ENCODE measurements at regions not wholly inside any gene's neighbourhood (a gene's known extent, or its start where the extent isn't known, plus 50 kb on each side); places are given as distances from the start of the nearest gene placed in this dataset.

GRCh38 chr6:163831736-163832135 lies 417.2 kb downstream of the QKI start:
- Histone ChIP-seq H4K20me1 (ENCODE audit: insufficient read depth, poor library complexity, severe bottlenecking) (no peaks in the 10 kb centered on the region), H3K4me1 (ENCODE audit: insufficient read depth) (no peaks in the 10 kb centered on the region), H3K9me2 (replicated peaks; ENCODE audit: insufficient read depth) (no peaks in the 10 kb centered on the region), H3K9me3 (ENCODE audit: low read depth) (no peaks in the 10 kb centered on the region), H3K27ac (no peak overlapping the region), H3K27me3 (no peaks in the 10 kb centered on the region), H3K4me2 (no peak overlapping the region), H3K79me2 (no peaks in the 10 kb centered on the region), H3K36me3 (replicated peaks; ENCODE audit: insufficient read depth, low read depth) (no peaks in the 10 kb centered on the region), H2AFZ (no peak overlapping the region), H3K4me3 (no peak overlapping the region)
- WGBS (ENCODE audit: low lambda C conversion rate, missing lambda C conversion rate): 98% methylated on average over 2 of the region's 2 CpGs
- no peak for TF ChIP-seq EZH2phosphoT487 (IDR thresholded peaks at IDR 0.05; ENCODE audit: low read depth, severe bottlenecking, unreplicated experiment)
- TF ChIP-seq CTCF (IDR thresholded peaks at IDR 0.05; ENCODE audit: poor library complexity): no peak
- no peak for TF ChIP-seq EZH2 (IDR thresholded peaks at IDR 0.05; ENCODE audit: borderline replicate concordance)
- DNase-seq (ENCODE audit: low spot score): no peak

- Histone ChIP-seq H3K4me2 (no peak overlapping the region), H3K36me3 (replicated peaks; ENCODE audit: insufficient read depth, low read depth) (no peaks in the 10 kb centered on the region), H3K9me2 (replicated peaks; ENCODE audit: insufficient read depth) (no peaks in the 10 kb centered on the region), H4K20me1 (ENCODE audit: insufficient read depth, poor library complexity, severe bottlenecking) (no peaks in the 10 kb centered on the region), H3K27ac (no peak overlapping the region), H2AFZ (no peak overlapping the region), H3K79me2 (no peaks in the 10 kb centered on the region), H3K4me3 (no peak overlapping the region), H3K27me3 (no peaks in the 10 kb centered on the region), H3K9me3 (ENCODE audit: low read depth) (no peaks in the 10 kb centered on the region), H3K4me1 (ENCODE audit: insufficient read depth) (no peaks in the 10 kb centered on the region)
- TF ChIP-seq CTCF (IDR thresholded peaks at IDR 0.05; ENCODE audit: poor library complexity) (no peak), EZH2phosphoT487 (IDR thresholded peaks at IDR 0.05; ENCODE audit: low read depth, severe bottlenecking, unreplicated experiment) (no peak), EZH2 (IDR thresholded peaks at IDR 0.05; ENCODE audit: borderline replicate concordance) (no peak)
- DNase-seq (ENCODE audit: low spot score): no peak
- WGBS (ENCODE audit: low lambda C conversion rate, missing lambda C conversion rate): 86% methylated on average over 4 of the region's 4 CpGs
Observed at GRCh38 chr6:163830641-163831040, 416.1 kb downstream of the QKI start.

DNA sequence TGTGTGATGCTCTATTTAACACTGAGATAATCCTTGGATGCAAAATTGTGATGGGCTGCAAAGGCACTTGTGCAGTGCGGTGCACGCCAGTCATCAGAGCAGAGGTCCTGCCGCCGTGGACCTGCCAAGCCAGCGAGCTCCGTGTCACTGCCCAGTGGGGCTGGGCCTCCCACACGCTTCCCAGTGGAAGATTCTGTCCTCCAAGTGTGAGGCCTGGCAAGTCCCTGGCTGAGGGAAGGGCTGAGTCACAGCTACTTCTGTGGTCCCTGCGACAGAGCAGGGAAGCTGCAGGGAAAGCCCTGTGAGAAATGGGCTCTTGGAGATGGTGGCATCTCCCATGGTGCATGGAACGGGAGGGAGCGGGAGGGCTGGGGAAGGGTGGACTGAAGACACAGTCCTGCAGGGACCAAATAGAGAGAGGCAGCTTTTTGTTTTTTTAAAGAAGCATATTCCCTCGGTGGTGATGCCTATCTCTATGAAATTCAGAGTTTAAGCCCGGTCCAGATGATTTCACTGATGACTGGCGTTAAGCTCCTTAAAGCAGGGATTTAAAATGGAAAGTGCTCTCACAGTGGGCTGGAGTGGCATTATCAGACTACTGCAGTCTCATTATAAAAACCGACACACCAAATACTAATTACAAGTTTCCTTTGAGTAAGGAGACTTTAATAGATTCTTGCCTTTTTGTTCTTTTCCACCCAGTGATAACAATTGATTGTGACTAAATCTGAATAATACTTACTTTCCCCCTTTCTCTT lies 413.7 kb downstream of the QKI start:
- H3K9me2 ChIP-seq (replicated peaks; ENCODE audit: insufficient read depth): no peaks in the 10 kb centered on the region
- H3K36me3 ChIP-seq (replicated peaks; ENCODE audit: insufficient read depth, low read depth): no peaks in the 10 kb centered on the region
- H3K27ac ChIP-seq: no peak overlapping the region
- 85% methylated on average over 14 of the region's 14 CpGs for WGBS (ENCODE audit: low lambda C conversion rate, missing lambda C conversion rate)
- TF ChIP-seq CTCF (IDR thresholded peaks at IDR 0.05; ENCODE audit: poor library complexity) (no peak), EZH2phosphoT487 (IDR thresholded peaks at IDR 0.05; ENCODE audit: low read depth, severe bottlenecking, unreplicated experiment) (no peak), EZH2 (IDR thresholded peaks at IDR 0.05; ENCODE audit: borderline replicate concordance) (no peak)
- H3K4me3 ChIP-seq: no peak overlapping the region
- H3K9me3 ChIP-seq (ENCODE audit: low read depth): no peaks in the 10 kb centered on the region
- H4K20me1 ChIP-seq (ENCODE audit: insufficient read depth, poor library complexity, severe bottlenecking): no peaks in the 10 kb centered on the region
- H3K4me1 ChIP-seq (ENCODE audit: insufficient read depth): no peaks in the 10 kb centered on the region
- DNase-seq (ENCODE audit: low spot score): no peak
- no peaks in the 10 kb centered on the region for H3K27me3 ChIP-seq
- H3K4me2 ChIP-seq: no peak overlapping the region
- no peak overlapping the region for H2AFZ ChIP-seq
- no peaks in the 10 kb centered on the region for H3K79me2 ChIP-seq
